ENCODE measurements at regions not wholly inside any gene's neighbourhood (a gene's known extent, or its start where the extent isn't known, plus 50 kb on each side); places are given as distances from the start of the nearest gene placed in this dataset.
A peak's percentile ranks its signal among the peaks of the same experiment; 100 is the strongest.

- no peak for DNase-seq (ENCODE audit: low spot score)
Measured at GRCh38 chr7:136254148-136254547, 277.0 kb upstream of the MTPN start.

GRCh38 chr7:136251826-136252225 is 274.7 kb upstream of the MTPN start:
- DNase-seq (ENCODE audit: low spot score), result peak; percentile 9

- DNase-seq (ENCODE audit: low spot score), result no peak
Measured at GRCh38 chr7:136247211-136247610, 270.1 kb upstream of the MTPN start.

GRCh38 chr7:136245327-136246004 is 268.3 kb upstream of the MTPN start:
- DNase-seq (ENCODE audit: low spot score), result no peak

- peak; percentile 7 for DNase-seq (ENCODE audit: low spot score)
Measured at GRCh38 chr7:136234040-136234439, 256.9 kb upstream of the MTPN start.

- no peak for DNase-seq (ENCODE audit: low spot score)
Measured at GRCh38 chr7:136230210-136230609, 253.1 kb upstream of the MTPN start.

- DNase-seq (ENCODE audit: low spot score), result no peak
Measured at GRCh38 chr7:136229790-136230189, 252.6 kb upstream of the MTPN start.

- peak; percentile 5 for DNase-seq (ENCODE audit: low spot score)
Measured at GRCh38 chr7:136228171-136228570, 251.0 kb upstream of the MTPN start.

GRCh38 chr7:136214356-136214755 is 237.2 kb upstream of the MTPN start:
- no peak for DNase-seq (ENCODE audit: low spot score)

GRCh38 chr7:136213012-136213411 is 235.9 kb upstream of the MTPN start:
- DNase-seq (ENCODE audit: low spot score), result no peak

GRCh38 chr7:136210664-136211063 is 233.5 kb upstream of the MTPN start:
- no peak for DNase-seq (ENCODE audit: low spot score)

- no peak for DNase-seq (ENCODE audit: low spot score)
Measured at GRCh38 chr7:136210079-136210478, 232.9 kb upstream of the MTPN start.

GRCh38 chr7:136205956-136206355 is 228.8 kb upstream of the MTPN start:
- DNase-seq (ENCODE audit: low spot score), result no peak

GRCh38 chr7:136198168-136198567 is 221.0 kb upstream of the MTPN start:
- DNase-seq (ENCODE audit: low spot score), result no peak

GRCh38 chr7:136194878-136195277 is 217.7 kb upstream of the MTPN start:
- no peak for DNase-seq (ENCODE audit: low spot score)

GRCh38 chr7:136193940-136194339 is 216.8 kb upstream of the MTPN start:
- no peak for DNase-seq (ENCODE audit: low spot score)

- DNase-seq (ENCODE audit: low spot score), result no peak
Measured at GRCh38 chr7:136189506-136189998, 212.4 kb upstream of the MTPN start.

- DNase-seq (ENCODE audit: low spot score), result no peak
Measured at GRCh38 chr7:136186281-136186680, 209.1 kb upstream of the MTPN start.

GRCh38 chr7:136184719-136185118 is 207.6 kb upstream of the MTPN start:
- DNase-seq (ENCODE audit: low spot score), result no peak

GRCh38 chr7:136183981-136184380 is 206.8 kb upstream of the MTPN start:
- DNase-seq (ENCODE audit: low spot score), result peak; percentile 11

- DNase-seq (ENCODE audit: low spot score), result no peak
Measured at GRCh38 chr7:136180984-136181383, 203.8 kb upstream of the MTPN start.

GRCh38 chr7:136179851-136180721 is 202.9 kb upstream of the MTPN start:
- no peak for DNase-seq (ENCODE audit: low spot score)

GRCh38 chr7:136179154-136179553 is 202.0 kb upstream of the MTPN start:
- DNase-seq (ENCODE audit: low spot score), result no peak

All from AG08396 (cell line).